Middle frontal gyrus (tissue), 1 donor: ENCODE measurements at regions not wholly inside any gene's neighbourhood (a gene's known extent, or its start where the extent isn't known, plus 50 kb on each side); places are given as distances from the start of the nearest gene placed in this dataset.

Source experiments
- DNase-seq: peaks from one replicate; pipeline ENCODE4 v3.0.0-alpha.2; 2015; ENCODE audit warnings: low spot score; ENCODE audit errors: extremely low spot score

DNA sequence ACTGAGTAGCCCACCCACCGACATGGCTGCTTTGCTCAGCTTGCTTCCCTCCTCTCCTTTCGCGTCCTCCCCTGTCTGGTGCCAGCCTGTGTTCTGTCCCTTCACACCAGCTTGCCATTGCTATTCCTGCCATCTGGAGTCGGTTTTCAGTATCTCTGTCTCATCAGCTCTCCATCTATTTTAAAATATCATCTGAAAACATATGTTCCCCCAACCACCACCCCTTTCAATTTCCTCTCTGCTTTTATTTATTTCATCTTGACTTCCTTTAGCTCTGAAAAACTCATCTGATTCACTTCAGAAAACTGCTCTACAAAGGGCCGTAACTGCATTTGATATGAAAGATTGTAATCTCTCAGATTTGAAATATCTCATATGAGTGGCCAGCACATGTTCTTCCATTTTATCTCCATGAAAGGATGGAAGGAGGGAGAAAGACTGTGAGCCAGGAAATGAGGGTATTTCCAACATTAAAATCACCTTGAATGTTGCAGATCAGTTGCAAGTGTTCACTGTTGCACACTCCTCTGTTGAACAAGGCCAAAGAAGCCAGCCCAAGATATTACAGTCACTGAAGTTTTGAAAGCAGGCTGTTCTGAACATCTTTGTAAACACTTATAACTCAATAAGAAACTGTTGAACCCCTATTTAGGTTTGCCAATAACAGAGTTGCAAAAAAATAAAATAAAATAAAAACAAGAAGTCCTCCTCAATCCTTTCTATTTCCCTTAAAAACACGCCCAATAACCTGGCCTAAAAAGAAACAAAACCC lies 202.4 kb upstream of the NEBL start:
- no peak for DNase-seq

DNA sequence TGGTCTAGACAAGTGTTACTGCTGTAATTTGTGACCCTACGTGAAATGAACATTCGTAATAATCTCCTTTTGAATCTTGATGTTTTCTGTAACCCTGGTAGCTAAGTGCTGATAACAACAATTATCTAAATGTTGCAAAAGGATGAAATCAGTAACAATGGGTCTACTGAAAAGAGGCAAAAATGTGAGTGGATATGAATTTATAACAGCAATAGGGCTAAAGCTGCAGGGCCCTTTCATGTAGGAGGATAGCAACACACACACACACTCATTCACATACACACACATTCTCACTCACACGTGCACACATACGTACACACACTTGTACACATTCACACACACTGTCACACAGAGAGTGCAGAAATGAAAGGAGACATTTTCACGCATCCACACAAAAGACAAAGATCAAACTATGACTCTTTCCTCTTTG lies 200.8 kb upstream of the NEBL start:
- DNase-seq = no peak

DNA sequence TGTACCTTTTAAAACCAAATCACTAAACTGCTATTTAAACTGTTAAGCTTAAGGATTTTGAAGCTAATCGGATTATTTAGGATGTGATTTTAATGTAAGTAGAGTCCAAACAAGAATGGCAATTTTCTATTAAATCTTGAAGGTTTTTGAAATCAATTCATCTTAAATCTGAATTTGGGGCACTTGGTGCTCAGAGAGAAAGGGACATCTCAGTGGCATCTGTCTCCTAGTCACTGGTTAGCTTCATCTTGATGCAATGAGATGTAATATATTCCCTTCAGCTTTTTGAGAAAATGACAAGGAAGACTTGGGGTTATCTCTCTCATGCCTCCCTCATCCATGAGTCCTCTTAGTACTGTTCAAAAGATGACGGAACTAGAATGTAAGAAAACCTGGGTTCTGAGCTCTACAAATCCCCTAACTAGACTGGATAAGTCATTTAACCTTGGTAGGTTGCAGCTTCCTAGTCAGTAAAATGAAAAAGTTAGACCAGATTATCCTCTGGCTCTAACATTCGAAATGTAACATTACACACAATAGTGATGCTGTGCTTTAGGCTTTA lies 198.5 kb upstream of the NEBL start:
- DNase-seq = no peak

DNA sequence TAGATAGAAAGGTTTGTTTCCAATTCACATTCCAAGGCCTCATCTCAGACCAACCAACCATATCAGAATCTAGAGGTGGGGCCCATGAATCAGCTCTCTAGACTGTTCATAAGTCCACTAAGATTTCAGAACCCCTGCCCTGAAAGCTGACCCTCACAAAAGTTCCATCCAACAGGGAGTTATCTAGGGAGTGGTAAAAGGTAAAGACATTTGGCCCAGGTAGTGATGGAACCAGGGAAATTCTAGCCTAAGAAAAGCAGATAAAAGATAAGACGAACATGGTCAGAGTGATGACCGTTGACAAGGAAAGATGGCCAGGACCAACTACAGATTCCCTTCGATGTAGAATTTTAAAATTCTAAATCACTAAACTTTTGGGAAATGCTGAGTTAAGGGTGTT lies 198.0 kb upstream of the NEBL start:
- DNase-seq = no peak

DNA sequence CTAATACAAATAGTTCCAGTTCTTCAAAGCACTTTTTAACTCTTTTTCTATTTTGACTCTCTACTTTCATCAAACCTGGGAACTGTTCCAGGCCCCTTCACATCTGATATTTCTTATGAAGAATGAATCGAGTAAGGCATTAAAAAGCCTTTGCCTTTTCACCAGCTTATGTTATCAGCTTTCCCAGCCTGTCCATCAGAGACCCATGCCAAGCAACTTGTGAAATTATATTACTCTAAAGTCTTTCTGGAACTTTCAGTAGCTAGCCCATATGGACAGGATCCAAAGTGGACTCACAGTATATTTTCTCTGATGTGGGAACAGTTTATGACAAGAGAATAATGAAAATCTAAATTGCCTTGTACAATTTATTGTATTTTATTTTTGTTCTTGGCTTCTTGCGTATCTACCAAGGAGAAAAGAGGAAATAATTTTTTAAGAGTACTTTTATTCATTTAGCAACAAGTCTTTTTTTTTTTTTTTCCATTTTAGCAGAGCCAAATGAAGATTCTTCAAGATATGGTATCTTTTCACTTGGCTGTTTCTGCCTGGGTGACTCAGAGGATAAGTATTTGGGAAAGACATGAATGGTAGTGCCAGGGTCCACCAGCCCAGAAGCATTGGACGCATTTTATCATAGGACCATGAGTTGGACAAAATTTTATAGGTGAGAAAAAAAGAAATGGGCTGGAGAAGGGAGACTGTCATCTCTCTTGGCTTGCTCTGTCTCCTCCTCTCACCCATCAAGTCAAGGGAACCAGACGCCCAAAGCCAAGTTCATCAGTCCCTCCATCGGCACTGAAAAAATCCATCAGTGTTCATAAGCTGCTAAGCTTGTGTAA lies 195.8 kb upstream of the NEBL start:
- DNase-seq = no peak

DNA sequence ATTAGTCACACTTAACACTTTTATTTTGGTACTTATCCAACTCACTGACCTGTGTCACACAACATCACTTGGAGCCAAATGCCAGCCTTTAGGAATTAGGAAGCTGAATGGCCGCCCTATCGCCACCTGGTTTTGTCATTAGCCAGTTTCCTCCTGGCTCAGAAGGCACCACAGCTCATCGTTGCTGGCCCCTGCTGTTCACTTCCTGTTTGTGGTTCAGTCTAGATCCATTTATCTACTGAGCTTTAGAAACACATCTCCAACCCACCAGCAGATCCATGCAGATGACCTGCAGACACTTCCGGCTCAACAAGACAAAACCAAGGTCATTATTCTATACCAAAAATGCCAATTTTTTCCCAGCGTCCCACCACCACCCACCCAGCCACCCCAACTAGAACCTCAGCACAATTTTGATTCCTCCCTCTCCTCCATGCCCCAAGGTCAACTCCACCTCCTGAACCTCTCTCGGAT lies 193.5 kb upstream of the NEBL start:
- DNase-seq = no peak

DNA sequence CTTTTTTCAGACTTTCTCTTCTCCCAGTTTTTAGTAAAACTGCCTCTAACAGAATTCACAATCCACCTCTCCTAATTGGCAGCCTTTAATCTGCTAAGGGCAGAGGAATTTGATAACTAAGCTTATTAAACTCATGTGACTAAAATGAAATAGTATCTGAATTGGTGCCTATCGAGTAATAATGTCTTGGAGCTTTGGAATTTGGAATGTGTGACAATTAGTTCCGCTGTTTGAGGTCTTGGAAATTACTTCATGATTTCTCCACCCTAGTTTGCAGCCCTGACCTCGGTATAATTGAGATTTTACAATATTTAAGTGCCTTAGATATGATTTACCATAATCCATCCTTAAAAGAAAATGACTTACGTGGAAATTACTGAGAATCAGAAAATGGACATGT lies 190.4 kb upstream of the NEBL start:
- DNase-seq = no peak

DNA sequence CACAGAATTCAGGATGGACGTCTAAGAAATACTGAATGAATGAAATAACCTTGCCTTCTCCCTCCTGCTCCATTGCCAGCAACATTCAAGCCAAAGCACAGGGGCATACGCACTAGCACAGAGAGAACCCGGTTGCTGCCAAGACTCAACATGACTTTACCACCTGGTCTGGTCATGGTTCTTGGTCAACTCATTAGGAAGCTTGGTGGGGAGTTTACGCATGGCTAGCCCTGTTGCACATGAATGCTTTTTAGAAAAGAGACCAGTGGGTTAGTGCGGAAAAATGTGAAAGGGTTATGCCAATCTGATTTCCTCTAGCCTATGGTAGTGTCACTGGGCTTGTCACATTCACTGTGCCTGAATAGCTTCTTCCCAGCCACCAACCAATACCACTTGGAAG lies 187.6 kb upstream of the NEBL start:
- DNase-seq = no peak

DNA sequence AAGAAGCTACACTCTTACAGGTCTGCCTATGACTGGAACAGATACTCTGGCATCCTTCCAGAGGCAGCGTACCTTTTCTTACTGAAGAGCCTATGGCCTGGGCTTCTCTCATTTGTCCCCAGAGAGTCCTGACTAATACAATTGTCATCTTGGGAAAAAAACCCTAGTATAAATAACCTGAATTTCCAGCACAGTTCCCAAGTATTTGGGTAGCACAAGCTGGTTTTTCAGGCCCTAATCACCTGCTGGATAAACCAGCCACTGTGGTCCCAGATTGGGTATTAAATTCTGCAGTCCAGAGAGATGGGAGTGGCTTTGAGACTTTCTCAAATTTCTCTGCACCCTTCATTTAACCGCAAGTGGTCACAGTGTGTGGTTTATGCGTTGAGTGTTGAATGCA lies 186.8 kb upstream of the NEBL start:
- DNase-seq = no peak

DNA sequence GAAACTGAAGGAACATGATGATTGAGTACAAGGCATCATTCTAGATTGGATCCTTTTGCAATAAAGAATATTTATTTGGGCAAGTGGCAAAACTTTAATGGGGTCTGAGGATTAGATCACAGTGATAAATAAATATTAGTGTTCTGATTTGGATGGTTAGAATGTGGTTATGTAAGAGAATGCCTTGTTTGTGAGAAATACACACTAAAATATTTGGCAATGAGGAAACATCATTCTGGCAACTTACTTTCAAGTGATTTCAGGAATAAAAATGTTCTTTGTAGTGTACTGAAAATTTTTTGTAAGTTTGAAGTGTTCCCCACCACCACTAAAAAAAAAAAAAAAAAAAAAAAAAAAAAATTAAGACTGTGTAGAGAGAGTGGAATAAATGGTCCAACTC lies 185.1 kb upstream of the NEBL start:
- DNase-seq = no peak

DNA sequence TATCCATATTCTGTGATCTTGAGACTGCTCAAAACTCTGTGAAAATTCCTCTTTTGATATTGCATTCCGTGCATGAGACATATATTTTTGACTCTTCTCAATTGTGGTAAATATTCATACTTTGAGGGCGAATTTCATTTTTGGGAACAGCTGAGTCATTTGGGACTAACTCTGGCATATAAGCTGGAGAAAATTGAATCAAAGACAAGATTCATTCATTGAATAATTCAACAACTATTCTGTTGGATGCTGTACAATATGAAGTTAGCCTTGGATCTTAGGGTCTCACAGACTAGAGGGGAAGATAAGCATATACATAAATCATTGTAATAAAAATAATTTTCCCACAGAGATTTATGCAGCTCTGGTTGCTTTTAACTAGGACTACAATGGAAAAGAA lies 183.2 kb upstream of the NEBL start:
- no peak for DNase-seq

DNA sequence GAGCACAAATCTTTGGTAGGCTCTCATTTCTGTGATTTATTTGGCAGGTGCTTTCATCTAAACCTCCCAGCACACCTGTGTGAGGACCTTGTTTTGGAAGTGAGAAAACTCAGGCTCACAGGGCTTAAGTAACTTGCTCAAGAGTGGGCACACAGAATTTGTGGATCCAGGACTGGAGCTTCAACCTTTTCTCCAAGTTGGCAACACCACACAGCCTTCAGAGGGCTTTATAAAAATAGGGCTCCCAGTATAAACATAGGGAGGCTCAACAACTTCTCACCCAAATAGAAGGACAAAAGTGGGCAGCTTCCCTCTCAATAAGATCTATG lies 182.2 kb upstream of the NEBL start:
- DNase-seq = no peak

DNA sequence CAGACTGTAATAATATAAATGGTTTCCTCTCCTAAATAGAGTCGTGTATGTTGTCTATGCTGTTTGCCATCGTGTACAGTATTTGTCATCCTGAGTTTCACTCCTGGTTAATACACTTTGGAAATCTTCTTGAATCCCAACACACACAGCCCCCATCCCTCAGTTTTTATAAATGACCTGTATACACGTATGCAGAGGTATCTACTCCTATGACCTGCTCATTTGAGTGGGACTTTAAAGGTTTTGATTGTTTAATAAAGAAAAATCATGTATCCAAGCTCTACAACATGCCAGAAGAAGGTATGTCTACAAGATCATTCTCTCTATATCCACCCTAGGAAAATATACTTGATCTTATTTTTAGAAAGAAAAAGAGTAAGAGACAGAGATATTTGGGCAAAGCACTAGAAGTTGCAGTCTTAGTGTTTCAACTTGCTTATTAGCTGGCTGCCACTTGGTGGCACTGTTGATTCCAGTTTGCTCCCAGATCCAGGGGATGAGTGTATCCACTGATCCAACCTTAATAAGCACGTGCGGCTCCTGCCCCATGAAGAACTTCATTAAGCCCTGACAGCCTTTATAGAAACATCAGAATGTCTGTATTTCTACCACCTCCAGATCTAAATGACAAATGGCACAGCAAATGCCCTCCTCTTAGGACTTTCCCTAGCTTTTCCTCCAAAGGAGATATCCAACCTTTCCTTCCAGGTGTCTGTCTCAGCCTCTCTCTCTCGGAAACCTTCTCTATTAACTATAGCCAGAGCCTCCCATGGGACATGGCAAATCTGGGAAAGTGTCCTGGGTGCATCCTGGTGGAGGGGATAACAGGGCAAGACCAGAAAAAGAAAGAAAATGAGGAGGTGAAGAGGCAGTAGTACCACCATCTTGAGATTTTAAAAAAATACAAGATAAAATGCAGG lies 181.6 kb upstream of the NEBL start:
- no peak for DNase-seq

DNA sequence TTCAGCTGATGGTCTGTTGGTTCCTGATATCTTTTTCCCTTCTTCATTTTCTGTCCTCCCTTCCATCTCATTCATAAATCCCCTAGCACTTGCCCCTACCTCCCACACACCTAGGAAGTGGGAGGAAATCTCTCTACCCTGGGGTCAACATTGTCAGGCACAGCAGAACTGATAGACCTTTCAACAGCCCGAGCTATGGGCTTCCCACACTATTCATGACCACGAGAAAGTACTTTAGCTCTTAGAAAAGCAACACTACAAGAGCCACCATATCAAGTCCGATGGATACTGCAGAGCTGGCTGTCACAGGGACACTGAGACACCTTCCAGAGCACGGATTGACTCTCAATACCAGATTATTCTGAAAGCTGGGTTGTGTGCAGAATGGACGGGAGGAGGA lies 180.6 kb upstream of the NEBL start:
- DNase-seq = no peak

DNA sequence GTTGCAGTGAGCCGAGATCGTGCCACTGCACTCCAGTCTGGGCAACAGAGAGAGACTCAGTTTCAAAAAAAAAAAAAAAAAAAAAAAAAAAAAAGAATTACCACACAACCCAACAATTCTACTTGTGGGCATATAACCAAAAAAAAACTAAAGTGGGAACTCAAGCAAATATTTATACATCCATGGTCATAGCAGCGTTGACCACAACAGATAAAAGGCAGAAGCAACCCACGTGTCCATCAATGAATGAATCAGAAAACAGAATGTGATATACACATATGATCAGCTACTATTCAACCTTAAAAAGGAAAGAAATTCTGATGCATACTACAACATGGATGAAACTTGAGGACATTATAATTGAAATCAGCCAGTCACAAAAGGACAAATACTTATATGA lies 179.3 kb upstream of the NEBL start:
- DNase-seq = no peak

DNA sequence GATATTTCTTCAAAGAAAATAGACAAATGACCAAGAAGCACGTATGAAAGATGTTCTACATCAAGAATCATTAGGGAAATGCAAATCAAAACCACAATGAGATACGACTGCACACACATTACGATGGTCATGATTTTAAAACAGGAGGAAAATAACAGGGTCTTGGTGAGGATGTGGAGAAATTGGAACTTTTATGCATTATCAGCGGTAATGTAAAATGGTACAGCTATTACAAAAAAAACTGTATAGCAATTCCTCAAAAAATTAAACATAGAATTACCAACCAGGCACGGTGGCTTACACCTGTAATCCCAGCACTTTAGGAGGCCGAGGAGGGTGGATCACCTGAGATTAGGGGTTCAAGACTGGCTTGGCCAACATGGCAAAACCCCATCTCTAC lies 178.8 kb upstream of the NEBL start:
- no peak for DNase-seq

DNA sequence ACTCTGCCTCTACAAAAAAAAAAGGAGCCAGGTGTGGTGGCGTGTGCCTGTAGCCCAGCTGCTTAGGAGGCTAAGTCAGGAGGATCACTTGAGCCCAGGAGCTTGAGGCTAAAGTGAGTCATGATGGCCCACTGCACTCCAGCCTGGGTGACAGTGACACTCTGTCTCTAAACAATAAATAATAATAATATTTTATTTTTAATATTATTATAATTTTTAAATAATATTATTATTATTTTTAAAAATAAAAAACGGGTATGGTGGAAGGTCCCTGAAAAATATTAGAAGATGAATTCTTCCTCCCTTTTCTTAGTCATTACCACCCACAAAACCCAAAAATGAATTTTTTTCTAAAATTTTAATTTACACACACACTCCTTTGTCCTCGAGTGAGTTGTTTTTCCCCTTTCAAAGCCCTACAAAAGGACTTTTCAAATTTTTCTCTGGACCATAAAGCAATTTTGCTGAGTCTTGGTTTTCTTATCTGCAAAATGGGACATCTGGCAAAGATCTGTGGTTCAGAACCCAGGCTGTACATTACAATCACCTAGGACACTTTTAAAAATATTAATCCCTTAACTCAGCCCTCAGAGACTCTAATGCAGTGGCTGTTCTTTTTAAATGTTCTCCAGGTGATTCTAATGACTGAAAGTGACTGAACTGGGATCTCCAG lies 174.0 kb upstream of the NEBL start:
- no peak for DNase-seq

DNA sequence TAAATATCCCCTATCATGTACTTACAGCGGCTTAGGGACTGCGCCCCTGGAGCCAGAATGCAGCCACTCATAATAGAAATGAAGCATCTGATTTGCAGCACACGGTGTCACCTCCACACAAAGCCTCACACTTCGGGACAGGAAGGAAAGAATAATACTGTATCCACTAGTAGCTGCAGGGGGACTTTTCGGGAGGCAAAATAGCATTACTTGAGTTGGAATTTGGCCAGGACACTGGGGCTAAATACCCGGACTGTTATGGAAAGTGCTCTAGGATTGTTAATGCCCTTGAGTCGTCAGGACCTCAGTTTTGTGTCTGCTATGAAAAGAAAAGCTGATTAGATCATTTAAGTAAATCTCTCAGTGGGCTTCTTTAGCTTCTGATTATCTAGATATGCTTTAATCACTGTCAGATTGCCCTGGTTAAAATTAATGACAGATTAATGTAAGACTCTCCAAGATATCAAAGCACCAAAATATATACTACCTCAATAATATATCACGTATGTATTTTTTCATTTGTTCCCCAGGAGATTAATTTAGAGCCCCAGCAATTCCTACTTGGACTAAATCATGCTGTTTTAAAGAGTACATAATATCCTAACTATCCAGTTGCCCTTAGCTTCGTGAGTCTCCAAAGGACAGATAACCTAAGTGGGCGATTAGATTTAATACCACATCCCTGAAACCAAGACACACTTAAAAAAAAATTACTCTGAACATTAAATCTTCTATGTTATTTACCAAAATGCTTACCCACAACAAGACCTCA lies 173.0 kb upstream of the NEBL start:
- DNase-seq = no peak

DNA sequence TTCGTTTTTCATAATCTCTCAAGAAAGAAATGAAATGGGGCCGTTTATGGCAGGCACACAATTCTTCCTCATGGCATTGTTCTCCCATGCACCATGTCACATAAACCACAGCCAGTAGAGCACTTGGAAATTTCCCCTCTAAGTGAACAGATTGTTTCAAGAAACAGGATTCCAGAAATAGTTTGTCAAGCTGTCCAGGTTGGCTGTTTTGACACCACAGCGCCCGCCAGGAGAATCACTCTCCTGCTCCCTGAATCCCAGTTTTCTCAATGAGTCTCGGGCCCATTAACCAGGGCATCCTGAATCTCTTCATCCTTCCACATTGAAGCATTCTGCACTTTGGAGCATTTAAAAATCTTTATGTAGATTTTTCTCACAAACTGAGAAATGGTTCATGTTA lies 172.2 kb upstream of the NEBL start:
- no peak for DNase-seq

DNA sequence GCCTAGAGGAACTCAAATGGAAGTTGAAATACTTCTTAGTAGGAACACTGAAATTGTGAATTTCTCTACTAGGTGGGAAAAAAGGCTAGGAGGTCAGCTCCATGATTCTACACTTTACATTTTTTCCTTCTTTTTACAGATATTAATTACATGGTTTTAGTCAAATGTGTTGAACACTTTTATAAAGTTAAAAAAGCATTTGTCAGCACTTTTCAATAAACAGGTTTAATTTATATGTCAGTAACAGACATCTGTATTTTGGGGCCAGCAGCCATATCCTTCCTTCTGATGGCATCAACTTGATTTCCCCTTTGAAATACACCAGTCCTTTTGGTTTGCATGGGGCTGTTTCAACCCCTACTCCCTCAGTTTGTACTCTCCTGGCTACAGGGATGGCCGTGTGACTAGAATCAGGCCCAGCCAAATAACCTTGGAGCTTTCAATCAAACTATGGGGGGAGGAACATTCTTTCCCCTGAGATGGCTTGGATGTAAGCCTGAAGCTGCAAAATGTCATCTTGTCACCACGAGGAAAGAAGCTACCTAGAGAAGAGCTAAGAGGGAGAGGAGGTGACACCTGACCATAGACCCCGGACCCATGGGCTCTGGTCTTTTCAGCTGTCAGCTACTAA lies 171.0 kb upstream of the NEBL start:
- DNase-seq = no peak
